Globus pallidus (tissue), 1 donor: ENCODE measurements at regions not wholly inside any gene's neighbourhood (a gene's known extent, or its start where the extent isn't known, plus 50 kb on each side); places are given as distances from the start of the nearest gene placed in this dataset.
"Not testable (repeated sequence)": the region's sequence is repeated elsewhere in the genome, so short reads cannot be mapped to it uniquely, and the experiment has no call there.

Source experiments
- DNase-seq: peaks from one replicate; pipeline ENCODE4 v3.0.0-alpha.2; 2015; ENCODE audit warnings: low spot score

- DNase-seq, result not testable (repeated sequence)
These were observed 571.3 kb upstream of the PCDH7 start for GRCh38 chr4:30148828-30149227.

DNA sequence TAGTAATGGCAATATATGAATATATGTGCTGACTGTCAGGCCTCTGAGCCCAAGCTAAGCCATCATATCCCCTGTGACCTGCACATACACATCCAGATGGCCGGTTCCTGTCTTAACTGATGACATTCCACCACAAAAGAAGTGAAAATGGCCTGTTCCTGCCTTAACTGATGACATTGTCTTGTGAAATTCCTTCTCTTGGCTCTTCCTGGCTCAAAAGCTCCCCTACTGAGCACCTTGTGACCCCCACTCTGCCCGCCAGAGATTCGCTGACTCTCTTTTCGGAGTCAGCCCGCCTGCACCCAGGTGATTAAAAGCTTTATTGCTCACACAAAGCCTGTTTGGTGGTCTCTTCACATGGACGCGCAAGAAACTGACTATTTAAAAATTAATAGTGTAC, 570.6 kb upstream of the PCDH7 start:
- DNase-seq, result not testable (repeated sequence)

DNA sequence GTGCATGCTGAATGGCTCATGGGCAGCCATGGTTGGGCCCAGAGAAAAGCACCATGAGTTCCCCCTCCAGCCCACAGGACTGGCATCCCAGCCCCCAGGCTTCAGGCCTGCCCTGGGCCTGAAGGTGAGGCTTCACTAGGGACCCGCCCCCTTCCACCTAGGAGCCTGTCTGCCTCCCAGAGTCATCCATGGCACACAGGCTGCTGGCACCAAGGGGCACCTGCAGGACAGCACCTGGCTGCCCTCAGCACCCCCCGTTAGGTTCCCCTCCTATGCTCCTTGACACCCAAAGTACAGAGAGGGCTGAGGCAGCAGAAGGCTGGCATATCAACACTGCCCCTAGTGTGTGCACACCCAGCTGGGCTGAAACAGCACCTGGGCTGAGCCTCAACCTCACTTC, 566.7 kb upstream of the PCDH7 start:
- DNase-seq, result no peak

GRCh38 chr4:30160140-30160539, 560.0 kb upstream of the PCDH7 start:
- DNase-seq, result no peak

GRCh38 chr4:30172416-30172815, 547.8 kb upstream of the PCDH7 start:
- no peak for DNase-seq

DNA sequence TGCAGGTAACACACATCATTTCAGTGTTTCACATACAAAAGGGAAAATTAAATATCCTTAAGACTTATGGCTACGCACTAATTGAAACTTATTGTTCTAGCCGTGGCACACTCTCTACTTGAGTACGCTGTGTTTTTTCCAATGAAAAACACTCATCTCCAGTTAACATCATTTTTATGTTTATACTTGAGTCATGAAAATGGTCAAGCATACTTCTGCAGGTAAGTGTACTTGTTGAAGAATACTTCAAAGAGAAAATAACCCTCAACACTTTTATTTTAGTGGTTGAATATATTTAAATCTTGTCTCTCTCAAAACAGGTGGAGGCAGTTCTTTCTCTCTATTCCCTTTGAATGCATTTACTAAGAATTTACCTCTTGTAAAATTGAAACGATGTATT, 538.7 kb upstream of the PCDH7 start:
- no peak for DNase-seq

DNA sequence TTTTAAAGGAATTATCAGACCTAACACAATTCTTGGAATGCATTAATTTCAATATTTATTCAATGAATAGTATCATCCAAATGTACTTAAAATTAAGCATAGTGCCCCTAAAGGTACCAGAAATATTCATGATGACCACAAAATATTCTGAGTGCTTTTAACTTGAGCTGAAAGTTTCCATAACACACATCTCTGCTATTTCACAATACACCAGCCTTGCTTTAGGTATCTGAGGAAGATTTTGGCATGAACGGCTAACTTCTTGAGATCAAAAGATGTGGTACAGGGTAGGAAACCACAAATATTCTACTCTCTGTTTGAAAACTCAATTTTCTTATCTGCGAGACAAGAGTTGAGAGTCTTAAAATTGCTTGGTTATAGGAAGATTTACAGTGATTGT, 538.3 kb upstream of the PCDH7 start:
- DNase-seq, result no peak

GRCh38 chr4:30182786-30183185, 537.4 kb upstream of the PCDH7 start:
- DNase-seq, result no peak

DNA sequence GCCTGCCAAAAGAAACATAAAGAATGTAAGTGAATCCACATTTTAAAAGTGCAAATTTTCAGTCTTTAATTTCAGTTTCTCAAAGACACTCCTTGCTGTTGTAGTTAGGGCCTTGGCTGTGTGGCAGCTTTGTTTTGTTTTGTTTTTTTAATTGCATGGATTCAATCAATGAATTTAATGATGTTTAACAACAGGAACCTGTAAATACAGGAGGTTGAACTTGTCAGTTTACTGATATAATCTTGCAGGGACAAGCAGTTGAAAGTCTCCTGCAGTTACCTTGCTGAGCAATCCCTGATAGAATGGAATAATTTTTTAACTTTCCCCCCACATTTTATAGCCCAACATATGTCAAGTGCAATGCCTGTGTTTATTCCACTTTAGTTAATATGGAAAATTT, 528.3 kb upstream of the PCDH7 start:
- DNase-seq, result no peak

DNA sequence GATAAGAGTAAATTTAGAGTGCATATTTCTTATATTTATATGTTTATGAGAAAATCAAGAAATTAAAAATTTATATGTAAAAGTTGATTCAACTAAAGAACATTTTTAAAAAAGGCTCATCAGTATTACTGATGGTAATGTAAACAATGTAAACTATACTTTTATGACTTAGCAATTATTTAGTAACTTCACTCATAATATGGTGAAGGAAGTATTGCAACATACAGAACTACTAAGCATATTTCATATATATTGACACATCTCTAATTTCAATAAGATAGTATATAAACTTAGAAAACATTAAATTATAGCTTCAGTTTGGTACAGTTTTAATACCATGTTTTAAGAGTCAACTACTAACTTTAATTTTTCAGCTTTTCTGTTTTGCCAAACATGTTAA, 512.8 kb upstream of the PCDH7 start:
- no peak for DNase-seq

GRCh38 chr4:30208731-30209435, 511.3 kb upstream of the PCDH7 start:
- no peak for DNase-seq

- not testable (repeated sequence) for DNase-seq
These were observed 504.2 kb upstream of the PCDH7 start for GRCh38 chr4:30215973-30216372.

DNA sequence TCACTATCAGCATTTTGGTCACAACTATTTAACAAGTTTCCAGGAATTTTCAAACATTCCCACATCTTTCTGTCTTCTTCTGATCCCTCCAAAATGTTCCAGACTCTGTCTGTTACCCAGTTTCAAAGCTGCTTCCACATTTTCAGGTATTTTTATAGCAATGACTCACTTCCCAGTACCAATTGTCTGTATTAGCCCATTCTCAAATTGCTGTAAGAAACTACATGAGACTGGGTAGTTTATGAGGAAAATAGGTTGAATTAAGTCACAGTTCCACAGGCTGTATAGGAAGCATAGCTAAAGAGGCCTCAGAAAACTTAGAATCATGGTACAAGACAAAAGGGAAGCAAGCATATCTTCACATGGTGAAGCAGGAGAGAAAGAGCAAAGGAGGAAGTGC, 475.0 kb upstream of the PCDH7 start:
- DNase-seq, result no peak

DNA sequence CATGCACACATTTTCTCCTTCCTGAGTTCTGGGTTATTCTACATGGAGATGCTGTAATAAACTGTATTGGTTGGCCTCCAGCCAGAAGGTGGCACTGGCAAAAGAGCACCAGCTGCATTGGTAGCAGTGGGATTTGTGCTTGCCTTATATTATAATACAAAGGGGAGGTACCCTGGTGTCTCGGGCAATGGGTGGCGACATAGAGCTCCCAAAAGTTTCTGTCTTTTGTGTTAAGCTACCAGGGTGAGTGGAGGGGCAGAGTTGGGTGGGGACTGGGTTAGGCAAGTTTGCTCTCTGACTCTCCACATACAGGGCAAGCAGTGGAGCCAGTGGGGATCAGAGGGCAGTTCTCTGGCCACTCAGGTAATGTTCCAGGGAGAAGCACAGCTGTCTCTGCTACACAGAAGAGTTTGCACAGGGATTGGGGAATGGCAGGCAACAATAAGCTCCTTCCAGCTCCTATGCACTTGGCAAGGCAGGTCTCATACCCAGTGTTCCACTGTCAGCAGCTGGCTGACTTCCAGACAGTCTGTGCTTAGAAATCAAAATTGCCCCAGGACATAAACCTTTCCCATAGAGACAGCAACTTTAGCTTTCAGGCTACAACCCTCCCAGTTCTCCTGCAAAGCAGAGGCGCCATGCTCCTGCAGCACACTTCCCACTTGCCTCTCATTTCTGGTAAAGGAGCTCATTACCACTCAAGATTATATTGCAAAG, 463.9 kb upstream of the PCDH7 start:
- DNase-seq, result no peak

- DNase-seq, result no peak
These were observed 461.2 kb upstream of the PCDH7 start for GRCh38 chr4:30258949-30259348.

DNA sequence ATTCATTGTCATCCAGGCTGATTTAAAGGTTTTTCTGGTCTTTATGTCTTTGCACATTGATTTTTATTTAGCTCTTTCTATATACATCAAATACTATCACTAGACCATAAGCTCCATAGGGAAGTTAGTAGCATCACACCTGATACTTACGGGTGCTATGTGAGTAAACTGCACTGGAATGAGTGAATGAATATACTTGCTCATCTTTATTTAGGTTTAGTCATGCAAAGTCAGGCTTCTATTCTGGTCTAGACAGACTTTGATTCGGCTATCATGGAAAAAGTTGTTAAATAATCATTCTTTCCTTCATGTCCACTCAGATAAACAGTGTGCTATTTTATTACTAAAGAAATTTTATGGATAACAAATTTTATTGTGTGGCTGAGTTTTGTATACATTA, 457.8 kb upstream of the PCDH7 start:
- no peak for DNase-seq

GRCh38 chr4:30264465-30264864, 455.7 kb upstream of the PCDH7 start:
- no peak for DNase-seq

GRCh38 chr4:30265716-30266115, 454.5 kb upstream of the PCDH7 start:
- no peak for DNase-seq

DNA sequence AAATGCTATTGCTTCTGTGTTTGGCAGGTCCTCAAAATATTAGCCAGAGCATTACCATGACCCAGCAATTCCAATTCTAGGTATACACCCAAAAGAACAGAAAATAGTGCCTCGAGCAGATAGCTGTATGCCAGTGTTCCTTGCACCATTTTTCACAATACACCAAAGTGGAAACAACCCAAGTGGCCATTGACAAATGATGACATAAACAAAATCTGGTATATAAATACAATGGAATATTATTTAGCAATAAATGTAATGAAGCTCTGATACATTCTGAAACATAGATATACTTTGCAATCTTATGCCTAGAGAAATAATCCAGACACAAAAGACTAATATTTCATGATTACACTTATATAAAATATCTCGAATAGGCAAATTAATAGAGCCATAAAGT, 451.8 kb upstream of the PCDH7 start:
- no peak for DNase-seq

- no peak for DNase-seq
These were observed 450.3 kb upstream of the PCDH7 start for GRCh38 chr4:30269850-30270249.

- no peak for DNase-seq
These were observed 438.2 kb upstream of the PCDH7 start for GRCh38 chr4:30281986-30282385.

DNA sequence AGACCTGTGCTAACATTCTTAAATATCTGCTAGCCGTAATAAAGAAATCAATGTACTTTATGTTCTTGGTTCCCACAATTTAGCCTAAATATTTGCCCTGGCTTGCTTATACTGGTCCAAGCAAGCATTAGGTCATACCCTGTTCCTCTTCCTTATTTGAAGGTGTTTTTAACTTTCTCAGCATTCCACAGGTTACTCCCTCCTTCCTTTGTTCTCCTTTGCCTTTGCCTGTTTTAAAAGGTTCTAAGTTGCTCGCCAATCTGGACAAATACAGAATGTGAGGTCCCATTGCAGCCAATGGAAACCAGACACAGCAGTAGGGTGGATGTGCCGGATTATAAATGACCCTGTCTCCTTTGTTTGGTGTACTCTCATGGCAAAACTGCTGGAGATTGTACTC, 436.8 kb upstream of the PCDH7 start:
- DNase-seq, result no peak

GRCh38 chr4:30294295-30294694, 425.9 kb upstream of the PCDH7 start:
- DNase-seq, result no peak

- no peak for DNase-seq
These were observed 424.5 kb upstream of the PCDH7 start for GRCh38 chr4:30295652-30296051.
